ENCODE measurements at regions not wholly inside any gene's neighbourhood (a gene's known extent, or its start where the extent isn't known, plus 50 kb on each side); places are given as distances from the start of the nearest gene placed in this dataset.

GRCh38 chr20:23257106-23257761 lies 93.4 kb upstream of the NXT1 start:
- H3K27ac ChIP-seq (ENCODE audit: control insufficient read depth, insufficient read depth, low read length), result peak overlapping the region; percentile 84
- H3K9me1 ChIP-seq (ENCODE audit: control insufficient read depth, extremely low read depth, insufficient read depth, low read length), result no peaks in the 10 kb centered on the region
- peaks cover 31% of the 10 kb centered on the region for H3K4me1 ChIP-seq (ENCODE audit: control insufficient read depth, extremely low read depth, insufficient read depth, low read length)
- no peaks in the 10 kb centered on the region for H3K79me2 ChIP-seq (ENCODE audit: control insufficient read depth, insufficient read depth, low read length)
- peak overlapping the region; percentile 80 for H2AFZ ChIP-seq (ENCODE audit: control insufficient read depth, low read length)
- TF ChIP-seq EZH2 (IDR thresholded peaks at IDR 0.05; ENCODE audit: low read length) (no peak), CTCF (optimal IDR thresholded peaks at IDR 0.05 in 1 of 3, IDR thresholded peaks at IDR 0.05 in 1 of 3, conservative IDR thresholded peaks at IDR 0.05 in 1 of 3; ENCODE audit: extremely low read depth in 1 of 3, insufficient read depth in 2 of 3, low read length in 3 of 3) (no peak)
- peak overlapping the region; percentile 36 for H3K9ac ChIP-seq (ENCODE audit: control insufficient read depth, extremely low read depth, insufficient read depth, low read length)
- peak overlapping the region in 1 of 3 experiments; percentile 27 for H3K4me3 ChIP-seq (ENCODE audit: control insufficient read depth in 2 of 3, extremely low read depth in 1 of 3, insufficient read depth in 2 of 3, low read depth in 1 of 3, low read length in 3 of 3)
- DNase-seq (ENCODE audit: low read depth, low spot score), result no peak
- no peaks in the 10 kb centered on the region for H3K36me3 ChIP-seq (ENCODE audit: control insufficient read depth in 2 of 2, extremely low read depth in 1 of 2, insufficient read depth in 2 of 2, low read length in 2 of 2)
- peak overlapping the region; percentile 82 for H3K4me2 ChIP-seq (ENCODE audit: control insufficient read depth, extremely low read depth, insufficient read depth, low read depth, low read length)
- peak; percentile 20 for FAIRE-seq
- no peaks in the 10 kb centered on the region for H3K9me3 ChIP-seq (ENCODE audit: control insufficient read depth, low read depth, low read length)
- H3K27me3 ChIP-seq (ENCODE audit: control insufficient read depth, extremely low read depth, insufficient read depth, low read length), result no peaks in the 10 kb centered on the region
- dilution Hi-C loops (cut with MboI; ENCODE audit: extremely low pct_ligation_motif_present, low sequenced_read_pairs), result no loop called here
- no peaks in the 10 kb centered on the region for H4K20me1 ChIP-seq (ENCODE audit: control insufficient read depth, extremely low read depth, insufficient read depth, low read length)

GRCh38 chr20:23255716-23256385 lies 94.7 kb upstream of the NXT1 start:
- Histone ChIP-seq H3K79me2 (ENCODE audit: control insufficient read depth, insufficient read depth, low read length) (no peaks in the 10 kb centered on the region), H3K9ac (ENCODE audit: control insufficient read depth, extremely low read depth, insufficient read depth, low read length) (no peak overlapping the region), H3K4me1 (ENCODE audit: control insufficient read depth, extremely low read depth, insufficient read depth, low read length) (peaks cover 31% of the 10 kb centered on the region), H3K27me3 (ENCODE audit: control insufficient read depth, extremely low read depth, insufficient read depth, low read length) (no peaks in the 10 kb centered on the region), H3K4me3 (ENCODE audit: control insufficient read depth in 2 of 3, extremely low read depth in 1 of 3, insufficient read depth in 2 of 3, low read depth in 1 of 3, low read length in 3 of 3) (no peak overlapping the region), H3K9me1 (ENCODE audit: control insufficient read depth, extremely low read depth, insufficient read depth, low read length) (no peaks in the 10 kb centered on the region), H2AFZ (ENCODE audit: control insufficient read depth, low read length) (peak overlapping the region; percentile 2), H3K36me3 (ENCODE audit: control insufficient read depth in 2 of 2, extremely low read depth in 1 of 2, insufficient read depth in 2 of 2, low read length in 2 of 2) (no peaks in the 10 kb centered on the region), H3K4me2 (ENCODE audit: control insufficient read depth, extremely low read depth, insufficient read depth, low read depth, low read length) (no peak overlapping the region), H4K20me1 (ENCODE audit: control insufficient read depth, extremely low read depth, insufficient read depth, low read length) (no peaks in the 10 kb centered on the region), H3K9me3 (ENCODE audit: control insufficient read depth, low read depth, low read length) (no peaks in the 10 kb centered on the region), H3K27ac (ENCODE audit: control insufficient read depth, insufficient read depth, low read length) (no peak overlapping the region)
- FAIRE-seq, result no peak
- dilution Hi-C loops (cut with MboI; ENCODE audit: extremely low pct_ligation_motif_present, low sequenced_read_pairs), result no loop called here
- no peak for DNase-seq (ENCODE audit: low read depth, low spot score)
- no peak for TF ChIP-seq CTCF (optimal IDR thresholded peaks at IDR 0.05 in 1 of 3, IDR thresholded peaks at IDR 0.05 in 1 of 3, conservative IDR thresholded peaks at IDR 0.05 in 1 of 3; ENCODE audit: extremely low read depth in 1 of 3, insufficient read depth in 2 of 3, low read length in 3 of 3)
- no peak for TF ChIP-seq EZH2 (IDR thresholded peaks at IDR 0.05; ENCODE audit: low read length)

Measured in keratinocyte (primary cell).